Thyroid gland (tissue), 4 donors: ENCODE measurements at regions not wholly inside any gene's neighbourhood (a gene's known extent, or its start where the extent isn't known, plus 50 kb on each side); places are given as distances from the start of the nearest gene placed in this dataset.

ENCODE experiments used
- DNase-seq, 2 donors: peaks; one replicate each; pipeline ENCODE4 v3.0.0-alpha.2; 2019
- H3K27ac ChIP-seq, 3 donors: fragments of 200-600 bp; sonication (generic); 1 replicate in 2 of 3; 2 replicates in 1 of 3; pipeline ENCODE4 v1.5.1; 2016 to 2019; ENCODE audit warnings: mild to moderate bottlenecking in 1 of 3, moderate library complexity in 1 of 3
- H3K27me3 ChIP-seq: fragments of 200-600 bp; sonication (generic); one replicate; pipeline ENCODE4 v1.5.1; 2019
- H3K36me3 ChIP-seq, 2 donors: fragments of 200-600 bp; sonication (generic); one replicate each; pipeline ENCODE4 v1.5.1; 2016 to 2019
- H3K4me1 ChIP-seq, 2 donors: fragments of 200-600 bp; sonication (generic); one replicate each; pipeline ENCODE4 v1.5.1; 2017 to 2019
- H3K4me3 ChIP-seq, 3 donors: fragments of 200-600 bp; sonication (generic); replicated peaks in 1 of 3; 1 replicate in 2 of 3; 2 replicates in 1 of 3; pipeline ENCODE4 v1.5.1; 2016; ENCODE audit warnings: mild to moderate bottlenecking in 1 of 3
- H3K9me3 ChIP-seq: fragments of 200-600 bp; sonication (generic); one replicate; pipeline ENCODE4 v1.5.1; 2017
- CTCF ChIP-seq, 6 experiments: fragments of 200-600 bp in 3 of 6; fragments of 450-650 bp in 3 of 6; sonication (generic) in 3 of 6; IDR thresholded peaks; one replicate each; pipeline ENCODE4 v1.5.1; 2016 to 2019; ENCODE audit warnings: antibody characterized with exemption in 6 of 6, mild to moderate bottlenecking in 2 of 6, inconsistent platforms in 1 of 6, moderate library complexity in 1 of 6
- POLR2A ChIP-seq, 2 donors: fragments of 450-650 bp; IDR thresholded peaks; one replicate each; pipeline ENCODE4 v1.6.1; 2017; ENCODE audit warnings: antibody characterized with exemption in 2 of 2, mild to moderate bottlenecking in 2 of 2, moderate library complexity in 1 of 2
- WGBS, 2 donors: methylation state at CpG; one replicate each; pipeline ENCODE4 v1.1.5; 2017; 5-methylcytosine and 5-hydroxymethylcytosine counted together
- intact Hi-C: fragments of 100-400 bp; cut with DNase I; formaldehyde crosslinking; loops from one replicate; pipeline ENCODE4 v1.15.1; 2023

GRCh38 chr18:64810354-64810753 is 661.5 kb upstream of the LINC00305 start:
- DNase-seq = no peak
- H3K36me3 ChIP-seq = no peaks in the 10 kb centered on the region
- no peaks in the 10 kb centered on the region for H3K4me1 ChIP-seq
- H3K27me3 ChIP-seq = no peaks in the 10 kb centered on the region
- no peak for TF ChIP-seq CTCF (IDR thresholded peaks at IDR 0.05)
- TF ChIP-seq POLR2A (IDR thresholded peaks at IDR 0.05) = no peak
- H3K9me3 ChIP-seq = no peaks in the 10 kb centered on the region
- intact Hi-C loops = no loop called here
- 89 to 90% methylated on average over 3 of the region's 3 CpGs for whole genome bisulfite sequencing, 2 donors
- H3K27ac ChIP-seq = no peak overlapping the region
- no peak overlapping the region for H3K4me3 ChIP-seq

- 77% methylated on average over 5 of the region's 5 CpGs for WGBS, 2 donors
- intact Hi-C loops = no loop called here
- no peak for DNase-seq
- H3K36me3 ChIP-seq = no peaks in the 10 kb centered on the region
- no peak overlapping the region for H3K27ac ChIP-seq
- H3K9me3 ChIP-seq = no peaks in the 10 kb centered on the region
- no peaks in the 10 kb centered on the region for H3K4me1 ChIP-seq
- H3K27me3 ChIP-seq = no peaks in the 10 kb centered on the region
- no peak overlapping the region for H3K4me3 ChIP-seq
- TF ChIP-seq CTCF (IDR thresholded peaks at IDR 0.05) (no peak), POLR2A (IDR thresholded peaks at IDR 0.05) (no peak)
Measured at GRCh38 chr18:64809801-64810200, 660.9 kb upstream of the LINC00305 start.

- no peak for TF ChIP-seq CTCF (IDR thresholded peaks at IDR 0.05)
- no peak for TF ChIP-seq POLR2A (IDR thresholded peaks at IDR 0.05)
- H3K27me3 ChIP-seq = no peaks in the 10 kb centered on the region
Measured at GRCh38 chr18:64807560-64807959, 658.7 kb upstream of the LINC00305 start.

GRCh38 chr18:64806691-64807090 is 657.8 kb upstream of the LINC00305 start:
- TF ChIP-seq CTCF (IDR thresholded peaks at IDR 0.05) (no peak), POLR2A (IDR thresholded peaks at IDR 0.05) (no peak)
- Histone ChIP-seq H3K4me1 (no peaks in the 10 kb centered on the region), H3K36me3 (no peaks in the 10 kb centered on the region), H3K27me3 (no peaks in the 10 kb centered on the region), H3K4me3 (no peak overlapping the region), H3K27ac (no peak overlapping the region), H3K9me3 (no peaks in the 10 kb centered on the region)
- no peak for DNase-seq
- intact Hi-C loops = no loop called here
- 80 to 92% methylated on average over 5 of the region's 5 CpGs for WGBS, 2 donors

More at GRCh38 chr18:64807560-64807959, 658.7 kb upstream of the LINC00305 start:
- WGBS, 2 donors = 88 to 91% methylated on average over 5 of the region's 5 CpGs
- Histone ChIP-seq H3K36me3 (no peaks in the 10 kb centered on the region), H3K27ac (no peak overlapping the region), H3K4me1 (no peaks in the 10 kb centered on the region), H3K9me3 (no peaks in the 10 kb centered on the region), H3K4me3 (no peak overlapping the region)
- intact Hi-C loops = no loop called here
- DNase-seq = no peak

- no peaks in the 10 kb centered on the region for H3K36me3 ChIP-seq
- no peak overlapping the region for H3K4me3 ChIP-seq
- no peak for TF ChIP-seq CTCF (IDR thresholded peaks at IDR 0.05)
- no peak for TF ChIP-seq POLR2A (IDR thresholded peaks at IDR 0.05)
- no peak overlapping the region for H3K27ac ChIP-seq
- no peaks in the 10 kb centered on the region for H3K4me1 ChIP-seq
- intact Hi-C loops = no loop called here
- WGBS, 2 donors = 95 to 98% methylated on average over 2 of the region's 2 CpGs
- H3K27me3 ChIP-seq = no peaks in the 10 kb centered on the region
- no peaks in the 10 kb centered on the region for H3K9me3 ChIP-seq
- no peak for DNase-seq
Measured at GRCh38 chr18:64806232-64806631, 657.3 kb upstream of the LINC00305 start.
